HepG2 (cell line): ENCODE measurements at regions not wholly inside any gene's neighbourhood (a gene's known extent, or its start where the extent isn't known, plus 50 kb on each side); places are given as distances from the start of the nearest gene placed in this dataset.

ENCODE experiments used
- ATAC-seq: fragments of 200-7000 bp; cut with Tn5 transposase; 3 replicates; pipeline ENCODE4 v1.9.1; 2020; ENCODE audit warnings: mild to moderate bottlenecking, moderate library complexity
- BruUV-seq: library from RNA; stranded (reverse); fragments of 400-500 nt; replicated peaks from 2 replicates; lab custom pipeline; 2021; lab: Mats Ljungman, UMichigan
- CTCF ChIA-PET: fragments of 300-600 bp; formaldehyde crosslinking; extraction: SDS; loops from one replicate; lab custom pipeline; 2021; ENCODE audit warnings: low total read pairs, inconsistent platforms, low intra/inter-chr PET ratio; lab: Yijun Ruan, JAX
- POLR2A ChIA-PET: fragments of 350-600 bp; sonication (Branson Sonifier 250); formaldehyde crosslinking; loops from one replicate; lab custom pipeline; 2020; ENCODE audit warnings: antibody characterized with exemption, inconsistent platforms; lab: Yijun Ruan, JAX
- DNase-seq: peaks from one replicate; pipeline ENCODE4 v3.0.0-alpha.2; 2015; ENCODE audit warnings: low spot score
- FAIRE-seq: peaks from 3 replicates; lab custom pipeline; 2011; peaks lifted over from hg19 to GRCh38; lab: Jason Lieb, UNC
- H2AFZ ChIP-seq: one replicate; pipeline ENCODE4 v1.6.1; 2011; ENCODE audit warnings: low read length, inconsistent platforms
- H3K27ac ChIP-seq: fragments of 300-600 bp; 3 replicates; pipeline ENCODE4 v1.8.0; 2011; ENCODE audit warnings: mixed run types, mild to moderate bottlenecking, mixed read lengths, low read length, inconsistent platforms; ENCODE audit not compliant: insufficient read depth; ENCODE audit errors: extremely low read length
- H3K27me3 ChIP-seq, 2 experiments: fragments of 200-600 bp in 1 of 2; 2 replicates in 1 of 2; 3 replicates in 1 of 2; pipeline versions ENCODE4 v1.6.0 to v1.8.0; 2011; ENCODE audit warnings: low read length in 2 of 2, mild to moderate bottlenecking in 2 of 2, moderate library complexity in 2 of 2, inconsistent platforms in 1 of 2; ENCODE audit not compliant: insufficient read depth in 2 of 2, control insufficient read depth in 1 of 2
- H3K36me3 ChIP-seq, 2 experiments: fragments of 200-600 bp in 1 of 2; replicated peaks in 1 of 2; 2 replicates in 1 of 2; 3 replicates in 1 of 2; pipeline versions ENCODE4 v1.5.1 to v1.8.0; 2011; ENCODE audit warnings: low read length in 2 of 2, inconsistent platforms in 1 of 2; ENCODE audit not compliant: insufficient read depth in 2 of 2, control insufficient read depth in 1 of 2
- H3K4me1 ChIP-seq: 2 replicates; pipeline ENCODE4 v1.5.1; 2012; ENCODE audit warnings: low read length, inconsistent platforms; ENCODE audit not compliant: insufficient read depth
- H3K4me2 ChIP-seq: 2 replicates; pipeline ENCODE4 v1.6.0; 2011; ENCODE audit warnings: low read depth, low read length, inconsistent platforms
- H3K4me3 ChIP-seq, 3 experiments: fragments of 200-600 bp in 1 of 3; sonication (generic), shearing (Covaris generic) in 1 of 3; replicated peaks in 1 of 3; 2 replicates each; pipeline ENCODE4 v1.5.1; 2011 to 2016; ENCODE audit warnings: low read length in 3 of 3, inconsistent platforms in 2 of 3, low read depth in 2 of 3, mild to moderate bottlenecking in 2 of 3, control low read depth in 1 of 3, mixed read lengths in 1 of 3; ENCODE audit not compliant: insufficient read depth in 1 of 3
- H3K79me2 ChIP-seq: one replicate; pipeline ENCODE4 v1.6.1; 2011; ENCODE audit warnings: low read length, inconsistent platforms; ENCODE audit not compliant: insufficient read depth
- H3K9ac ChIP-seq: 2 replicates; pipeline ENCODE4 v1.6.0; 2011; ENCODE audit warnings: mild to moderate bottlenecking, low read depth, low read length, inconsistent platforms; ENCODE audit not compliant: insufficient read depth
- H3K9me3 ChIP-seq: 2 replicates; pipeline ENCODE4 v1.5.1; 2012; ENCODE audit warnings: mild to moderate bottlenecking, low read length
- H4K20me1 ChIP-seq: 2 replicates; pipeline ENCODE4 v1.6.0; 2011; ENCODE audit warnings: inconsistent platforms, mild to moderate bottlenecking, low read length, moderate library complexity; ENCODE audit not compliant: insufficient read depth
- ATF6 ChIP-seq: sonication (generic); formaldehyde crosslinking; conservative IDR thresholded peaks from 2 replicates; pipeline ENCODE4 v1.4.0; 2020; ENCODE audit warnings: missing genetic modification reagents
- BHLHE40 ChIP-seq: IDR thresholded peaks from 2 replicates; pipeline ENCODE4 v1.6.1; 2011; ENCODE audit warnings: low read length, improper control_type of control experiment
- BRD4 ChIP-seq: sonication (generic); formaldehyde crosslinking; IDR thresholded peaks from 2 replicates; pipeline ENCODE4 v1.4.0; 2020; ENCODE audit warnings: missing genetic modification reagents
- CREM ChIP-seq, 2 experiments: sonication (generic) in 1 of 2; formaldehyde crosslinking in 1 of 2; IDR thresholded peaks; 2 replicates each; pipeline versions ENCODE4 v1.4.0 to v1.6.1; 2016 to 2020; ENCODE audit warnings: antibody characterized with exemption in 1 of 2, mild to moderate bottlenecking in 1 of 2, missing genetic modification reagents in 1 of 2
- FIP1L1 ChIP-seq: fragments of 200-400 bp; formaldehyde crosslinking; IDR thresholded peaks from 2 replicates; pipeline ENCODE4 v1.6.1; 2018; ENCODE audit warnings: low read depth, mild to moderate bottlenecking, low read length, moderate library complexity, borderline replicate concordance; ENCODE audit not compliant: insufficient read depth
- FLYWCH1 ChIP-seq: sonication (generic); formaldehyde crosslinking; IDR thresholded peaks from 2 replicates; pipeline ENCODE4 v1.8.1; 2023; ENCODE audit warnings: mild to moderate bottlenecking, missing genetic modification reagents
- HNF1B ChIP-seq: sonication (generic); formaldehyde crosslinking; IDR thresholded peaks from 2 replicates; pipeline ENCODE4 v1.5.1; 2020; ENCODE audit warnings: mild to moderate bottlenecking, moderate library complexity, missing genetic modification reagents
- NBN ChIP-seq: fragments of 450-650 bp; conservative IDR thresholded peaks from 2 replicates; pipeline ENCODE4 v1.6.1; 2017
- NFIC ChIP-seq: IDR thresholded peaks from 2 replicates; pipeline ENCODE4 v1.6.1; 2012; ENCODE audit warnings: mild to moderate bottlenecking, low read length, inconsistent platforms
- NFYB ChIP-seq: sonication (generic); formaldehyde crosslinking; IDR thresholded peaks from 2 replicates; pipeline ENCODE4 v1.4.0; 2020; ENCODE audit warnings: missing genetic modification reagents
- RFX3 ChIP-seq: IDR thresholded peaks from 2 replicates; pipeline ENCODE4 v1.6.1; 2016; ENCODE audit warnings: missing biosample characterization, missing genetic modification reagents
- YEATS4 ChIP-seq: sonication (generic); formaldehyde crosslinking; IDR thresholded peaks from 2 replicates; pipeline ENCODE4 v1.4.0; 2020; ENCODE audit warnings: missing genetic modification reagents, borderline replicate concordance
- ZEB1 ChIP-seq: IDR thresholded peaks from 2 replicates; pipeline ENCODE4 v1.6.1; 2012; ENCODE audit warnings: mild to moderate bottlenecking, low read depth, inconsistent platforms; ENCODE audit not compliant: insufficient replicate concordance
- ZNF549 ChIP-seq: sonication (generic); formaldehyde crosslinking; IDR thresholded peaks from 2 replicates; pipeline ENCODE4 v1.5.0; 2020; ENCODE audit warnings: missing genetic modification reagents
- ZNF550 ChIP-seq: sonication (generic); formaldehyde crosslinking; IDR thresholded peaks from 2 replicates; pipeline ENCODE4 v1.4.0; 2020; ENCODE audit warnings: mild to moderate bottlenecking, missing genetic modification reagents, borderline replicate concordance
- WGBS: methylation state at CpG from one replicate; pipeline ENCODE4 v1.1.6; 2017; ENCODE audit warnings: low lambda C conversion rate; 5-methylcytosine and 5-hydroxymethylcytosine counted together
- in situ Hi-C: cut with HindIII; loops from 2 replicates; pipeline ENCODE4 v1.10.0; 2017; ENCODE audit warnings: low pct_unique_long_range_greater_than_20kb; ENCODE audit not compliant: extremely low pct_ligation_motif_present
- intact Hi-C: fragments of 100-400 bp; cut with micrococcal nuclease; formaldehyde crosslinking; loops from one replicate; pipeline ENCODE4 v1.10.0; 2022; ENCODE audit not compliant: unreplicated experiment
- TF ChIP-seq, protein P1 (sequence below): sonication (generic); formaldehyde crosslinking; IDR thresholded peaks from 2 replicates; pipeline ENCODE4 v1.4.0; 2020; ENCODE audit warnings: missing genetic modification reagents, low read depth, mild to moderate bottlenecking, borderline replicate concordance
- TF ChIP-seq, protein P2 (sequence below): IDR thresholded peaks from 2 replicates; pipeline ENCODE4 v1.6.1; 2016

- Histone ChIP-seq H2AFZ (no peak overlapping the region), H3K9ac (no peak overlapping the region), H3K9me3 (no peaks in the 10 kb centered on the region), H3K27ac (no peak overlapping the region), H3K4me1 (no peaks in the 10 kb centered on the region), H3K4me3 (no peak overlapping the region), H3K79me2 (no peaks in the 10 kb centered on the region), H3K36me3 (no peaks in the 10 kb centered on the region), H3K4me2 (no peak overlapping the region), H3K27me3 (no peaks in the 10 kb centered on the region; a peak in 1 of 5 replicates), H4K20me1 (no peaks in the 10 kb centered on the region)
- 30% methylated on average over 4 of the region's 4 CpGs for WGBS
- no TSS peak for BruUV-seq
- POLR2A ChIA-PET, result no interaction called here
- DNase-seq, result no peak
- in situ Hi-C loops, result no loop called here
- FAIRE-seq, result no peak
- CTCF ChIA-PET, result no interaction called here
- intact Hi-C loops, result loop anchor here (1.0 kb wide), 1 partner anchor 33 kb away; no protein-coding TSS in a partner anchor
- TF ChIP-seq ATF6 (CRISPR knock-in tag) (no peak), RFX3 (no peak), BRD4 (no peak), ZNF549 (CRISPR knock-in tag) (no peak), YEATS4 (no peak), FIP1L1 (no peak), HNF1B (CRISPR knock-in tag) (no peak), FLYWCH1 (CRISPR knock-in tag) (no peak), NBN (no peak), NFIC (no peak), NFYB (CRISPR knock-in tag) (no peak), ZNF550 (no peak), ZEB1 (no peak), CREM (IDR thresholded peaks at IDR 0.05) (no peak), CREM (CRISPR knock-in tag; IDR thresholded peaks at IDR 0.05) (no peak), BHLHE40 (no peak)
- TF ChIP-seq, protein P1, sequence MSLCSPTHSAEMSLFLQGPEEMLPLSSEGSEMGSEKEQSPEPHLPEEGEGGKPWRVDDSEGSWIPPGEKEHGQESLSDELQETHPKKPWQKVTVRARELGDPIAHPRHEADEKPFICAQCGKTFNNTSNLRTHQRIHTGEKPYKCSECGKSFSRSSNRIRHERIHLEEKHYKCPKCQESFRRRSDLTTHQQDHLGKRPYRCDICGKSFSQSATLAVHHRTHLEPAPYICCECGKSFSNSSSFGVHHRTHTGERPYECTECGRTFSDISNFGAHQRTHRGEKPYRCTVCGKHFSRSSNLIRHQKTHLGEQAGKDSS, result no peak
- TF ChIP-seq, protein P2, sequence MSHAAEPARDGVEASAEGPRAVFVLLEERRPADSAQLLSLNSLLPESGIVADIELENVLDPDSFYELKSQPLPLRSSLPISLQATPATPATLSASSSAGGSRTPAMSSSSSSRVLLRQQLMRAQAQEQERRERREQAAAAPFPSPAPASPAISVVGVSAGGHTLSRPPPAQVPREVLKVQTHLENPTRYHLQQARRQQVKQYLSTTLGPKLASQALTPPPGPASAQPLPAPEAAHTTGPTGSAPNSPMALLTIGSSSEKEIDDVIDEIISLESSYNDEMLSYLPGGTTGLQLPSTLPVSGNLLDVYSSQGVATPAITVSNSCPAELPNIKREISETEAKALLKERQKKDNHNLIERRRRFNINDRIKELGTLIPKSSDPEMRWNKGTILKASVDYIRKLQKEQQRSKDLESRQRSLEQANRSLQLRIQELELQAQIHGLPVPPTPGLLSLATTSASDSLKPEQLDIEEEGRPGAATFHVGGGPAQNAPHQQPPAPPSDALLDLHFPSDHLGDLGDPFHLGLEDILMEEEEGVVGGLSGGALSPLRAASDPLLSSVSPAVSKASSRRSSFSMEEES (CRISPR knock-in tag), result no peak
- no peak for ATAC-seq
These were observed 61.8 kb upstream of the DAB1 start for GRCh38 chr1:57485643-57486042.
